ENCODE measurements at regions not wholly inside any gene's neighbourhood (a gene's known extent, or its start where the extent isn't known, plus 50 kb on each side); places are given as distances from the start of the nearest gene placed in this dataset.

GRCh38 chr5:175603987-175604739 lies 53.7 kb upstream of the HRH2 start:
- Mint-ChIP-seq H3K9me3 (peaks cover 0 to 15% (median 5%) of the 10 kb centered on the region in 7 donors), H3K27me3 (peaks cover 6 to 21% (median 10%) of the 10 kb centered on the region in 3 donors), H3K27ac (no peak overlapping the region), H3K4me3 (no peak overlapping the region), H3K36me3 (no peaks in the 10 kb centered on the region), H3K4me1 (no peaks in the 10 kb centered on the region)
- DNase-seq (no peak), ATAC-seq (ENCODE audit: low read depth in 2 of 2) (no peak)

GRCh38 chr5:175606409-175606808 lies 51.5 kb upstream of the HRH2 start:
- Mint-ChIP-seq H3K27me3 (peaks cover 6 to 26% (median 26%) of the 10 kb centered on the region in 3 donors), H3K27ac (no peak overlapping the region), H3K4me1 (no peaks in the 10 kb centered on the region), H3K36me3 (peaks cover 0 to 5% of the 10 kb centered on the region in 2 donors), H3K4me3 (no peak overlapping the region), H3K9me3 (peaks cover 4 to 15% (median 6%) of the 10 kb centered on the region in 7 donors)
- DNase-seq (no peak), ATAC-seq (ENCODE audit: low read depth in 2 of 2) (no peak)

Data from naive B cell (primary cell).